GM12865 (cell line): ENCODE measurements at regions not wholly inside any gene's neighbourhood (a gene's known extent, or its start where the extent isn't known, plus 50 kb on each side); places are given as distances from the start of the nearest gene placed in this dataset.
"Not testable (repeated sequence)": the region's sequence is repeated elsewhere in the genome, so short reads cannot be mapped to it uniquely, and the experiment has no call there.

ENCODE experiments used
- DNase-seq: peaks from one replicate; pipeline ENCODE4 v3.0.0; 2010; ENCODE audit warnings: low read depth
- H3K4me3 ChIP-seq: 2 replicates; pipeline ENCODE4 v1.5.1; 2011; ENCODE audit warnings: mild to moderate bottlenecking, low read depth, low read length, control low read depth
- TF ChIP-seq, protein P1 (sequence below): IDR thresholded peaks from 2 replicates; pipeline ENCODE4 v1.5.1; 2011; ENCODE audit warnings: low read length, control low read depth, low read depth, inconsistent platforms; ENCODE audit not compliant: insufficient read depth; ENCODE audit errors: missing control alignments

DNA sequence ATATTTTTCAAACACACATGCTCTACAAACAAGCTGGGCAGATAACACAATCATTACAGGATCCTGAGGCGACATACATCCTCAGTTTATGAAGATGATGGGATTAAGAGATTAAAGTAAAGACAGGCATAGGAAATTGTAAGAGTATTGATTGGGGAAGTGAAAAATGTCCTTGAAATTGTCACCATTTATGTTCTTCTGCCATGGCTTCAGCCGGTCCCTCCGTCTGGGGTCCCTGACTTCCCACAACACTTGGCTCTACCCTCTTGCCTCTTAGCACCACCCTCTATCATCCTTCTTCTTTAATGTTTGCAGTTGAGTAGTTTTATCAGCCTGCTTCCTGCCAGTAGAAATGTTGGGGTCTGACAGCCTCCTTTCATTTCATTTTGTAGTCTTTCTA lies 244.4 kb downstream of the DAD1 start:
- TF ChIP-seq, protein P1, sequence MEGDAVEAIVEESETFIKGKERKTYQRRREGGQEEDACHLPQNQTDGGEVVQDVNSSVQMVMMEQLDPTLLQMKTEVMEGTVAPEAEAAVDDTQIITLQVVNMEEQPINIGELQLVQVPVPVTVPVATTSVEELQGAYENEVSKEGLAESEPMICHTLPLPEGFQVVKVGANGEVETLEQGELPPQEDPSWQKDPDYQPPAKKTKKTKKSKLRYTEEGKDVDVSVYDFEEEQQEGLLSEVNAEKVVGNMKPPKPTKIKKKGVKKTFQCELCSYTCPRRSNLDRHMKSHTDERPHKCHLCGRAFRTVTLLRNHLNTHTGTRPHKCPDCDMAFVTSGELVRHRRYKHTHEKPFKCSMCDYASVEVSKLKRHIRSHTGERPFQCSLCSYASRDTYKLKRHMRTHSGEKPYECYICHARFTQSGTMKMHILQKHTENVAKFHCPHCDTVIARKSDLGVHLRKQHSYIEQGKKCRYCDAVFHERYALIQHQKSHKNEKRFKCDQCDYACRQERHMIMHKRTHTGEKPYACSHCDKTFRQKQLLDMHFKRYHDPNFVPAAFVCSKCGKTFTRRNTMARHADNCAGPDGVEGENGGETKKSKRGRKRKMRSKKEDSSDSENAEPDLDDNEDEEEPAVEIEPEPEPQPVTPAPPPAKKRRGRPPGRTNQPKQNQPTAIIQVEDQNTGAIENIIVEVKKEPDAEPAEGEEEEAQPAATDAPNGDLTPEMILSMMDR, result no peak

DNA sequence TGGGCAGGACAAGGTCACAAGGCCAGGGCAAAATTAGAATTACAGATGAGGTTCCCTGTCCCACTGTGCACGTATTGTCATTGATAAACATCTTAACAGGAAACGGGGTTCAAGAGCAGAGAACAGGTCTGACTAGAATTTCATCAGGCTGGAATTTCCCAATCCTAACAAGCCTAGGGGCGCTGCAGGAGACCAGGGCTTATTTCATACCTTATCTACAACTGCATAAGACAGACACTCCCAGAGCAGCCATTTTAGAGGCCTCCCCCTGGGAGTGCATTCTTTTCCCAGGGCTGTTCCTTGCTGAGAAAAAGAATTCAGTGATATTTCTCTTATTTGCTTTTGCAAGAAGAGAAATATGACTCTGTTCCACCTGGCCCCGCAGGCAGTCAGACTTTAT lies 244.8 kb downstream of the DAD1 start:
- DNase-seq, H3K4me3 ChIP-seq: not testable (repeated sequence)

More for the DNA sequence above, 244.4 kb downstream of the DAD1 start:
- no peak overlapping the region for H3K4me3 ChIP-seq
- DNase-seq, result no peak

DNA sequence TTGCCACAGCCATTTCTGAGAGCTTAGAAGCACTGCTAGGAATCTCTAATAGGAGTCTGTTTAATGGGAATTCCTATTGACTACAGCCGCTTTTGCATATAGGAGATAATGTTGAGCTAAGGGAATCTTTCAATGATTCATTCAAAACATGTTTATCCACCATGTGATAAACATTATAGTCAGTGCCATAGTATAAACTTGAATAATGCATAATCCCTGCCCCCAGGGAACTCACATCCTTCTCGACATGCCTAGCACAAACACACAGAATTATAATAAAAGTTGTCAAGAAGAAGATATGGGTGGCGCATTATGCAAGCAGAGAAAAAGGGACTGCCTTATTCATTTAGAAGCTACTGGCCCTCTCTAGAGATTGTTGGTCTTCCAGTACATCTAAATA lies 248.0 kb downstream of the DAD1 start:
- DNase-seq, result no peak
- TF ChIP-seq, protein P1, result no peak
- no peak overlapping the region for H3K4me3 ChIP-seq

DNA sequence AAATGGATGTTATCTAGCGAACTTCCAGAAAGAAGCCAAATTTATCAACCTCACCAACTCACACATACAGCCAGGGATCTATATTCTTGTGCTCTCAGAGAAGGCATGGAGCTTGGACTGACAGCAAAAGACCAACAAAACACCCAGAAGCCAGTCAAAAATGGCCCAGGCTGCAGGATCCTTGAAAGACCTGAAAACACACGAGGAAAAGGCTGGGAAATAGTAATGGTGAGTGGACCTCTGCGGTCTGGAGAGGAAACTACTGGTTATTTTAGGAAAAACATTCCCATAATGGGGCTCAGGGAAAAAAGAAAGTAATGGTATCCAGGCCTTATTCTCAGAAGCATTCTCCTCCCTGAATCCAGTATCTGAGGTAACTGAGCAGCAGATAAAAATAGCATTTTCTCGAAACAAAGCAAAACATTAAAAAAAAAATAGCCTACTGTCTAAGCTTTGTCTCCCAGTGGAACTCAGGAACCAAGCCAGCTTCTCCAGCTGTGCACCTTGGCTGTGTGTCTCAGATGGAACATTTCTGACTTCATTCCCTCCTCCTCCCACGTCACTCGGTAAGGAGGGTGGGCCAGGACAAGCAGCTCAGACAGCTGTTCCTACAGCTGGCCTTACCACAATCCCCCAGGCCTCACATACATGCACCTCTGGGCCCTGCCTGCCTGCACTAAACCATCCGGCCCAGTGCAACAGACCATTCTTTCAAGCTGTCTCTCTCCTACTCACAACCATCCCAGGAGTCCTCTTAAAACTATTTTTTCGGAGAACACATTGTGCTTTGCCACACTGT lies 249.9 kb downstream of the DAD1 start:
- no peak for DNase-seq
- no peak overlapping the region for H3K4me3 ChIP-seq
- TF ChIP-seq, protein P1, result no peak

DNA sequence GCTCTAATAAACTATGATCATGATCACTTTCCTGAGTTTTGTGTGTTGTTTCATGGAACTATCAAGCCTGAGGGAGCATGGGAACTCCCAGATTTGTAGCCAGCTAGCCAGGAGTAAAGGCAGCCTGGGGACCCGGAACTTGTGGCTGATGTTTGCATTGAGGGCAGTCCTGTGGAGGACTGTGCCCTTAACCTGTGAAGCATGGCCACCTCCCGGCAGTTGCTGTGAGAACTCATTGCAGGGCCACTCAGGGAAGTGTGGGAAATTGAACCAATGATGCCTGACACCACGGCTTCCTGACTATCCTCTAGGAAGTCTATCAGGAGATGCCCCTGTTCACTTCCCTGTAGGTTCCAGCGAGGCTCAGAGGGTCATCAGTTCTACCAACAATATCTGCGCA lies 250.6 kb downstream of the DAD1 start:
- DNase-seq, result no peak
- TF ChIP-seq, protein P1, result no peak
- no peak overlapping the region for H3K4me3 ChIP-seq

DNA sequence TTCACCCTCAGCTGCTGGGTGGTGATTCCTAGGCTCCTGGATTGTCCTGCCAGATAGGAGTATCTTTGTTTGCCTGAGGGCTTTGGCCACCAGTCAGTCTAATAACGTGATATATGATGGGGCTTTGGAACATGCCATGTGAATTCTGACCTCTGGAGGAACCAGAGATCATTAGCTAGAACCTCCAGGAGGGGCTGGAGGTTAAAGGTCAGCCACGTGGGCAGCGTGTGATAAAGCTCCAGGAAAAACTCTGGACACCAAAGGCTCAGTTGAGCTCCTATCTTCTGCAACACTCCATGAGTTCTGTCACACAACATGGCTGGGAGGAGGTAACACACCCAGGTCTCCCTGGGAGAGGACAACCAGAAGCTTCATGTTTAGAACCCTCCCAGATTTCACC lies 251.1 kb downstream of the DAD1 start:
- no peak overlapping the region for H3K4me3 ChIP-seq
- no peak for DNase-seq
- TF ChIP-seq, protein P1, result no peak

DNA sequence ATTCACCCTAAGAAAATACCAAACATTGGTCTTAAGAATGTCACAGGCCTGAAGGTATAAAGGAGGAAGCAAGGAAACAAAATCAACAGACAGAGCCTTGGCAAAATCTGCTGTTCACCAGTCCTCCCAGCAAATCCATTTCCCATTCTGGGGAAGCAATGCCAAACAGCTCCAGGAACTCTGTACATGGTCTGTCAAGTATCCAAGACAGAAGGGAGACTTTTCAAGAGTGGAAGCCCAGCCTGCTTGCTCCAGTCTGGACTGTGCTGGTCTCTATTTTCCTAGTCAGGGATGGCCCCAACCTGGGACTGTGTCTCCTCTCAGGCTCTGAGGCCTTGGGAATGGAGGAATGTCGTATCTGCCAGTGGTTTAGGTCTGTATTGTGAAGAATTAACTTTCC lies 251.5 kb downstream of the DAD1 start:
- no peak overlapping the region for H3K4me3 ChIP-seq
- TF ChIP-seq, protein P1, result no peak
- DNase-seq, result no peak
